Keratinocyte (primary cell): ENCODE measurements at regions not wholly inside any gene's neighbourhood (a gene's known extent, or its start where the extent isn't known, plus 50 kb on each side); places are given as distances from the start of the nearest gene placed in this dataset.

Experiments
- CTCF ChIP-seq, 3 experiments: IDR thresholded peaks in 1 of 3; conservative IDR thresholded peaks in 1 of 3; optimal IDR thresholded peaks in 1 of 3; 2 replicates in 2 of 3; 3 replicates in 1 of 3; pipeline versions ENCODE3 to v1.5.1; 2011; ENCODE audit warnings: low read length in 3 of 3, mild to moderate bottlenecking in 3 of 3, moderate library complexity in 2 of 3, control low read depth in 1 of 3, inconsistent platforms in 1 of 3; ENCODE audit not compliant: insufficient read depth in 2 of 3; ENCODE audit errors: extremely low read depth in 1 of 3
- EZH2 ChIP-seq: IDR thresholded peaks from one replicate; pipeline ENCODE4 v1.6.1; 2012; ENCODE audit warnings: inconsistent platforms, mild to moderate bottlenecking, low read length, moderate library complexity

- TF ChIP-seq CTCF (optimal IDR thresholded peaks at IDR 0.05 in 1 of 3, IDR thresholded peaks at IDR 0.05 in 1 of 3, conservative IDR thresholded peaks at IDR 0.05 in 1 of 3; ENCODE audit: extremely low read depth in 1 of 3, insufficient read depth in 2 of 3, low read length in 3 of 3) (no peak), EZH2 (no peak)
Measured at GRCh38 chr1:104408268-104408667, 658.6 kb downstream of the AMY1C start.
